Epithelial cell of proximal tubule (primary cell): ENCODE measurements at regions not wholly inside any gene's neighbourhood (a gene's known extent, or its start where the extent isn't known, plus 50 kb on each side); places are given as distances from the start of the nearest gene placed in this dataset.

ENCODE experiments used
- DNase-seq: peaks from one replicate; pipeline ENCODE4 v3.0.0-alpha.2; 2011; ENCODE audit warnings: low read depth
- H3K4me3 ChIP-seq: 2 replicates; pipeline ENCODE4 v1.5.1; 2011; ENCODE audit warnings: low read depth, mild to moderate bottlenecking, low read length
- CTCF ChIP-seq: conservative IDR thresholded peaks from 2 replicates; pipeline ENCODE4 v1.5.1; 2012; ENCODE audit warnings: low read depth, mild to moderate bottlenecking, low read length

- H3K4me3 ChIP-seq, result no peak overlapping the region
- no peak for DNase-seq
- no peak for TF ChIP-seq CTCF
Observed at GRCh38 chr5:160488394-160489325, 67.0 kb downstream of the PTTG1 start.

- no peak for TF ChIP-seq CTCF
- no peak overlapping the region for H3K4me3 ChIP-seq
- DNase-seq, result no peak
Observed at GRCh38 chr5:160491438-160491837, 69.8 kb downstream of the PTTG1 start.

- DNase-seq, result no peak
- no peak overlapping the region for H3K4me3 ChIP-seq
- no peak for TF ChIP-seq CTCF
Observed at GRCh38 chr5:160492565-160492964, 70.9 kb downstream of the PTTG1 start.

GRCh38 chr5:160493806-160494338 is 72.2 kb downstream of the PTTG1 start:
- no peak for TF ChIP-seq CTCF
- DNase-seq, result no peak
- H3K4me3 ChIP-seq, result no peak overlapping the region

GRCh38 chr5:160494451-160494850 is 72.8 kb downstream of the PTTG1 start:
- no peak for TF ChIP-seq CTCF
- H3K4me3 ChIP-seq, result no peak overlapping the region
- no peak for DNase-seq

- DNase-seq, result no peak
- TF ChIP-seq CTCF, result no peak
- H3K4me3 ChIP-seq, result no peak overlapping the region
Observed at GRCh38 chr5:160496334-160496733, 74.7 kb downstream of the PTTG1 start.

GRCh38 chr5:160496784-160497183 is 75.1 kb downstream of the PTTG1 start:
- TF ChIP-seq CTCF, result no peak
- no peak overlapping the region for H3K4me3 ChIP-seq
- no peak for DNase-seq
